ENCODE measurements at regions not wholly inside any gene's neighbourhood (a gene's known extent, or its start where the extent isn't known, plus 50 kb on each side); places are given as distances from the start of the nearest gene placed in this dataset.

DNA sequence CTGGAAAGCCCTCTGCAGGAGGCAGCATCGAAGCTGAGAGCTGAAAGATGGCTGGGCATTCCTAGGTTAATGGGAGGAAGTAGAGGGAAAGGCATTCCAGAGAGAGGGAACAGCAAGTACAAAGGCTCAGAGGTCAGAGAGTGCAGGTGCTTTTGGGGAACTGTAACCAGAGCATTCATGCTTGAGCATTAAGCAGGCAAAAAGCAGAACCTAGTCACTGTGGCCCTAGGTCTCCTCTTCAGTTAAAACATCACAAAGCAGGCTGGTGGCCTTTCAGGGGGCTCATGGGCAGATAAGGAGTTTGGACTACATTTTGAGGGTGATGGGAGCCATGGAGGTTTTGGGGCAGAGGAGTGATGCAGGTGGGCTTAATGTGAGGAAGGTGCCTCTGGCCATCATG lies 169.2 kb upstream of the MYL2 start:
- no peak overlapping the region for H3K27ac ChIP-seq (replicated peaks)
- no peaks in the 10 kb centered on the region for H3K4me1 ChIP-seq
- H3K27me3 ChIP-seq (ENCODE audit: low read depth) = peaks cover 49% of the 10 kb centered on the region
- TF ChIP-seq, protein P1, sequence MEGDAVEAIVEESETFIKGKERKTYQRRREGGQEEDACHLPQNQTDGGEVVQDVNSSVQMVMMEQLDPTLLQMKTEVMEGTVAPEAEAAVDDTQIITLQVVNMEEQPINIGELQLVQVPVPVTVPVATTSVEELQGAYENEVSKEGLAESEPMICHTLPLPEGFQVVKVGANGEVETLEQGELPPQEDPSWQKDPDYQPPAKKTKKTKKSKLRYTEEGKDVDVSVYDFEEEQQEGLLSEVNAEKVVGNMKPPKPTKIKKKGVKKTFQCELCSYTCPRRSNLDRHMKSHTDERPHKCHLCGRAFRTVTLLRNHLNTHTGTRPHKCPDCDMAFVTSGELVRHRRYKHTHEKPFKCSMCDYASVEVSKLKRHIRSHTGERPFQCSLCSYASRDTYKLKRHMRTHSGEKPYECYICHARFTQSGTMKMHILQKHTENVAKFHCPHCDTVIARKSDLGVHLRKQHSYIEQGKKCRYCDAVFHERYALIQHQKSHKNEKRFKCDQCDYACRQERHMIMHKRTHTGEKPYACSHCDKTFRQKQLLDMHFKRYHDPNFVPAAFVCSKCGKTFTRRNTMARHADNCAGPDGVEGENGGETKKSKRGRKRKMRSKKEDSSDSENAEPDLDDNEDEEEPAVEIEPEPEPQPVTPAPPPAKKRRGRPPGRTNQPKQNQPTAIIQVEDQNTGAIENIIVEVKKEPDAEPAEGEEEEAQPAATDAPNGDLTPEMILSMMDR (IDR thresholded peaks at IDR 0.05; ENCODE audit: borderline replicate concordance) = no peak
- no peak overlapping the region for H3K4me3 ChIP-seq
- no peak for DNase-seq
- H3K36me3 ChIP-seq = no peaks in the 10 kb centered on the region
- intact Hi-C loops (cut with micrococcal nuclease) = no loop called here
- H3K9me3 ChIP-seq (replicated peaks) = no peaks in the 10 kb centered on the region

DNA sequence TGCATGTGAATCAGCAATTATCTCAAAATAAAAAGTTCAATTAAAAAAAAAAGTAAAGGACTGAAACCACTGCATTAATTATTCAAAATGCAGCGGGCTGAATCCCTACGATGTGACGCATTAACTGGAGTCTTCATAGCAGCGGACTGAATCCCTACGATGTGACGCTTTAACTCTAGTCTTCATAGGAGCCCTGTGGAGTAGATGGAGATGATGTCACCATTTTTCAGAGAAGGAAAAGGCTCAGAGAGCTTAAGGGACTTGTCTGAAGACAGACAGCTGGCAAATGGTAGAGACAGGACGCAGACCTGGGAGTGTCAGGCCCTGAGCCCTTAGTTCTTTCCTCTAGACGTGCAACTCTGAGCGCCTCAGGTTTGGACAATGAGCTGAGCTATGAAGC lies 168.0 kb upstream of the MYL2 start:
- DNase-seq = no peak
- intact Hi-C loops (cut with micrococcal nuclease) = no loop called here
- Histone ChIP-seq H3K27ac (replicated peaks) (no peak overlapping the region), H3K4me1 (no peaks in the 10 kb centered on the region), H3K4me3 (no peak overlapping the region), H3K36me3 (no peaks in the 10 kb centered on the region), H3K9me3 (replicated peaks) (no peaks in the 10 kb centered on the region), H3K27me3 (ENCODE audit: low read depth) (peaks cover 49% of the 10 kb centered on the region)
- TF ChIP-seq, protein P1 (IDR thresholded peaks at IDR 0.05; ENCODE audit: borderline replicate concordance) = no peak

DNA sequence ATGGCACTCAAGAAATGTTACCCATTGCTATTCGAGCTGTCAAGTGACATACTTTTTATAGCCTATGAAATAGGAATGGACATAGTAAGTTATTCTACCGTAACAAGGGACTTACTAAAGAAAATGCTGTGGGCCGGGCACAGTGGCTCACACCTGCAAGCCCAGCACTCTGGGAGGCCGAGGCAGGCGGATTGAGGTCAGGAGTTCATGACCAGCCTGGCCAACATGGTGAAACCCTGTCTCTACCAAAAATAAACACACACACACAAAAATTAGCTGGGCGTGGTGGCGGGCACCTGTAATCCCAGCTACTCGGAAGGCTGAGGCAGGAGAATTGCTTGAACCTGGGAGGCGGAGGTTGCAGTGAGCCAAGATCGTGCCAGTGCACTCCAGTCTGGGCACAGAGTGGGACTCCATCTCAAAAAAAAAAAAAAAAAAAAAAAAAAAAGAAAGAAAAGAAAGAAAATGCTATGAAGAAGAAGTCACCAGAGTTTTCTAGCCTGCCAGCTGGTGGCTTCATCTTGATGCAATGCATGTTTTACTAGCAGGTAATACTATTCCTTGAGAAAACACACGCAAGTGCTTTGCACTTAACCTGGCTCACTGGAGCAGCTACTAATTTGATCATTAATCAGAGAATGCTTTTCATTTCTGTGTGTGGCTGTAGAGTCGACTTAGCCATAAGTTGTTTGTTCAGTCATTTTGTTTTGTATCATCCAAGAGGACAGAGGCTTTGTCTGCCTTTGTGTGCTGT lies 166.7 kb upstream of the MYL2 start:
- no peak for DNase-seq
- intact Hi-C loops (cut with micrococcal nuclease) = no loop called here
- TF ChIP-seq, protein P1 (IDR thresholded peaks at IDR 0.05; ENCODE audit: borderline replicate concordance) = no peak
- Histone ChIP-seq H3K27me3 (ENCODE audit: low read depth) (peaks cover 62% of the 10 kb centered on the region), H3K4me1 (no peaks in the 10 kb centered on the region), H3K27ac (replicated peaks) (no peak overlapping the region), H3K9me3 (replicated peaks) (no peaks in the 10 kb centered on the region), H3K4me3 (no peak overlapping the region), H3K36me3 (no peaks in the 10 kb centered on the region)

DNA sequence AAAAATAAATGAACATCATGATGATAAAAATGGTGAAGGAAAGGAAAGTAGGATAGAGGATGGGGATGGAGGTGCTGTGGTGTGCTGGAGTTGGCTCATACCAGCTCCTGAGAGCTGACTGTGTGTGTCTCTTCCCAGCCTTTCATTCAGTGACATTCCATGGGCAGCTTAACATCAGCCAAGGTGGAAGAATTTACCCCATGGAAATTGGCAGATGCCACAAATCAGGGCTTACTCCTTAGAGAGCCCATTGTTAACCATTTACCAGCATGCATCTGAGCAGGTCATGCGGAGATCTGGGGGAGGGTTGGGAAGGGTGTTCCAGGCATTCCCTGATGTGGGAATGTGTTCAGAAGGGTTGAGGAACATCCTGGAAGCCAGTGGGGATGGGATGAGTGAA lies 164.7 kb upstream of the MYL2 start:
- intact Hi-C loops (cut with micrococcal nuclease) = no loop called here
- no peak for DNase-seq
- TF ChIP-seq, protein P1 (IDR thresholded peaks at IDR 0.05; ENCODE audit: borderline replicate concordance) = no peak
- H3K9me3 ChIP-seq (replicated peaks) = no peaks in the 10 kb centered on the region
- no peak overlapping the region for H3K4me3 ChIP-seq
- no peaks in the 10 kb centered on the region for H3K4me1 ChIP-seq
- no peaks in the 10 kb centered on the region for H3K36me3 ChIP-seq
- H3K27ac ChIP-seq (replicated peaks) = no peak overlapping the region
- H3K27me3 ChIP-seq (ENCODE audit: low read depth) = peaks cover 79% of the 10 kb centered on the region

DNA sequence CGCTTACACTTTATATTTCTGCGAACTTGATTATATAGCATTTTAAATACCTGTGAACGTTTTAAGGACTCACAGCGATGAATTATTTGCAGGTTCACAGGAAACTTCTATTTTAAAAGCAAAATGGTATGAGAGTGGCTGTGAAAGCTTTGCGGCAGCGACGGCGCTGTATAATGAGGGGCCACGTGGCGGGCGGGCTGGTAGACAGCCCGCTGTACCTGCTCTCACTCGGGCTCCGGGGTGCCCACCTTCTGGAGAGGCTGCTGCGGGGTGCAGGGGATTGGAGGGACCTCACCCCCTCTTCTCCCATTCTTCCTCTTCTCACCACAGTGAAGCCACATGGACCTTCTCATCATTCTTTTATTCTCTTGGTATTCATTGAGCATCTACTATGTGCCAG lies 164.2 kb upstream of the MYL2 start:
- intact Hi-C loops (cut with micrococcal nuclease) = no loop called here
- H3K9me3 ChIP-seq (replicated peaks) = no peaks in the 10 kb centered on the region
- H3K36me3 ChIP-seq = no peaks in the 10 kb centered on the region
- no peak for DNase-seq
- H3K4me3 ChIP-seq = no peak overlapping the region
- TF ChIP-seq, protein P1 (IDR thresholded peaks at IDR 0.05; ENCODE audit: borderline replicate concordance) = no peak
- peaks cover 81% of the 10 kb centered on the region for H3K27me3 ChIP-seq (ENCODE audit: low read depth)
- H3K4me1 ChIP-seq = no peaks in the 10 kb centered on the region
- H3K27ac ChIP-seq (replicated peaks) = no peak overlapping the region

Measured in left ventricle myocardium inferior (tissue), 1 donor.